Heart right ventricle (tissue), 16 donors: ENCODE measurements at regions not wholly inside any gene's neighbourhood (a gene's known extent, or its start where the extent isn't known, plus 50 kb on each side); places are given as distances from the start of the nearest gene placed in this dataset.

ENCODE experiments used
- ATAC-seq, 8 donors: fragments of 200-7000 bp; cut with Tn5 transposase; one replicate each; pipeline ENCODE4 v1.9.1; 2020; ENCODE audit warnings: mild to moderate bottlenecking in 8 of 8, moderate library complexity in 8 of 8, moderate number of reproducible peaks in 1 of 8
- DNase-seq, 2 donors: peaks; one replicate each; pipeline ENCODE4 v3.0.0-alpha.2; 2020
- H3K27ac ChIP-seq, 10 donors: fragments of 200-600 bp; sonication (generic) in 2 of 10; one replicate each; pipeline versions ENCODE4 v1.5.0 to v1.8.0; 2020 to 2022; ENCODE audit warnings: mild to moderate bottlenecking in 3 of 10
- H3K27me3 ChIP-seq, 7 donors: fragments of 200-600 bp; one replicate each; pipeline ENCODE4 v1.8.0; 2021 to 2022; ENCODE audit warnings: mild to moderate bottlenecking in 2 of 7
- H3K36me3 ChIP-seq, 9 donors: fragments of 200-600 bp; sonication (generic) in 1 of 9; one replicate each; pipeline versions ENCODE4 v1.5.0 to v1.8.0; 2020 to 2022; ENCODE audit warnings: mild to moderate bottlenecking in 2 of 9
- H3K4me1 ChIP-seq, 9 donors: fragments of 200-600 bp; sonication (generic) in 1 of 9; one replicate each; pipeline versions ENCODE4 v1.5.0 to v1.8.0; 2020 to 2022; ENCODE audit warnings: mild to moderate bottlenecking in 4 of 9
- H3K4me3 ChIP-seq, 10 donors: fragments of 200-600 bp; sonication (generic) in 2 of 10; one replicate each; pipeline versions ENCODE4 v1.5.0 to v1.8.0; 2020 to 2022; ENCODE audit warnings: mild to moderate bottlenecking in 7 of 10, moderate library complexity in 2 of 10
- H3K9me3 ChIP-seq, 11 donors: fragments of 200-600 bp in 10 of 11; sonication (generic) in 2 of 11; one replicate each; pipeline versions ENCODE4 v1.5.0 to v1.8.0; 2013 to 2022; ENCODE audit warnings: mild to moderate bottlenecking in 2 of 11, control low read depth in 1 of 11, moderate library complexity in 1 of 11
- CTCF ChIP-seq, 9 donors: fragments of 200-600 bp; sonication (generic) in 2 of 9; IDR thresholded peaks; one replicate each; pipeline versions ENCODE4 v1.5.0 to v1.8.0; 2021 to 2022; ENCODE audit warnings: antibody characterized with exemption in 9 of 9, mild to moderate bottlenecking in 5 of 9, moderate library complexity in 1 of 9
- WGBS, 2 donors: extraction: QIAGEN DNeasy Blood & Tissue Kit; methylation state at CpG; one replicate each; pipeline ENCODE4 v1.1.7; 2013; ENCODE audit warnings: inconsistent platforms in 1 of 2; 5-methylcytosine and 5-hydroxymethylcytosine counted together
- intact Hi-C, 10 donors: fragments of 100-400 bp; cut with DNase I; formaldehyde crosslinking; loops; one replicate each; pipeline versions ENCODE4 v1.11.1 to v1.14.2; 2022
- donor health status: Arrhythmogenic right ventricular cardiomyopathy.
- donor health status: ischemic (EF 13 %, LVEDD 7.1; RV severe dilation, severe dysfunction).
- donor health status: healthy with polysubstance abuse.
- donor health status: DM: no; HTN: yes; CAD: no.
- donor health status: DM: no; HTN: no; CAD: no.
- donor health status: ischemic (EF 25% LVEDD 6.9; RV normal size, moderate dysfunction).
- donor health status: ischemic (EF 25% LVEDD 5.7; RV mildly dilated, moderate dysfunction).
- donor health status: healthy.
- donor health status: DM: yes; HTN: yes; CAD: no.
- donor health status: Ischemic cardiomyopathy.
- donor health status: ischemic (EF 35%, LVEDD 5.7; RV mildly dilated, moderate dysfunction).
- donor health status: nonischemic (EF 11% LVEDD 7.7; RV severe dilation, severe dysfunction).
- donor health status: DM: yes; HTN: yes; CAD: no.
- donor health status: PGD.
- donor health status: ischemic (EF 29% LVEDD 5.4; RV normal size, mild dysfunction).
- donor health status: nonischemic (EF 23%, LVEDD 6.1; RV moderate dilation, normal function).

- DNase-seq (no peak), ATAC-seq (no peak)
- TF ChIP-seq CTCF (IDR thresholded peaks at IDR 0.05) = no peak
- Histone ChIP-seq H3K36me3 (no peaks in the 10 kb centered on the region), H3K27me3 (peaks cover 0 to 37% (median 31%) of the 10 kb centered on the region in 7 donors), H3K27ac (no peak overlapping the region), H3K4me1 (no peaks in the 10 kb centered on the region), H3K4me3 (no peak overlapping the region), H3K9me3 (no peaks in the 10 kb centered on the region)
- 77 to 82% methylated on average over 13 of the region's 13 CpGs for WGBS, 2 donors
- intact Hi-C loops = no loop called here
Observed at GRCh38 chr13:111908361-111908760, 158.6 kb upstream of the SOX1 start.

GRCh38 chr13:111908981-111909380 lies 158.0 kb upstream of the SOX1 start:
- Histone ChIP-seq H3K4me3 (no peak overlapping the region), H3K36me3 (no peaks in the 10 kb centered on the region), H3K27me3 (peaks cover 0 to 38% (median 32%) of the 10 kb centered on the region in 7 donors), H3K4me1 (no peaks in the 10 kb centered on the region), H3K27ac (no peak overlapping the region), H3K9me3 (no peaks in the 10 kb centered on the region)
- no peak for DNase-seq
- WGBS, 2 donors = 88% methylated on average over 8 of the region's 8 CpGs
- intact Hi-C loops = no loop called here
- no peak for ATAC-seq
- no peak for TF ChIP-seq CTCF (IDR thresholded peaks at IDR 0.05)

GRCh38 chr13:111909501-111909900 lies 157.4 kb upstream of the SOX1 start:
- ATAC-seq = no peak
- Histone ChIP-seq H3K27me3 (peaks cover 0 to 38% (median 32%) of the 10 kb centered on the region in 7 donors), H3K36me3 (no peaks in the 10 kb centered on the region), H3K4me1 (no peaks in the 10 kb centered on the region), H3K4me3 (no peak overlapping the region), H3K27ac (no peak overlapping the region), H3K9me3 (no peaks in the 10 kb centered on the region)
- TF ChIP-seq CTCF (IDR thresholded peaks at IDR 0.05) = no peak
- WGBS, 2 donors = 81 to 86% methylated on average over 12 of the region's 12 CpGs
- intact Hi-C loops = no loop called here
- DNase-seq = no peak

- H3K9me3 ChIP-seq = no peaks in the 10 kb centered on the region
- peaks cover 0 to 44% (median 32%) of the 10 kb centered on the region in 7 donors for H3K27me3 ChIP-seq
- H3K36me3 ChIP-seq = no peaks in the 10 kb centered on the region
- ATAC-seq (no peak), DNase-seq (no peak)
- H3K4me1 ChIP-seq = no peaks in the 10 kb centered on the region
- intact Hi-C loops = no loop called here
- no peak overlapping the region for H3K4me3 ChIP-seq
- TF ChIP-seq CTCF (IDR thresholded peaks at IDR 0.05) = no peak
- WGBS, 2 donors = 91% methylated on average over 16 of the region's 16 CpGs
- no peak overlapping the region for H3K27ac ChIP-seq
Observed at GRCh38 chr13:111909971-111910671, 156.8 kb upstream of the SOX1 start.
